Prostate gland (tissue), 2 donors: ENCODE measurements at regions not wholly inside any gene's neighbourhood (a gene's known extent, or its start where the extent isn't known, plus 50 kb on each side); places are given as distances from the start of the nearest gene placed in this dataset.

Experiments used
- DNase-seq: peaks from one replicate; pipeline ENCODE4 v3.0.0-alpha.2; 2019; ENCODE audit warnings: low spot score
- H3K27ac ChIP-seq, 2 donors: fragments of 200-600 bp; sonication (generic); 2 replicates each; pipeline ENCODE4 v1.5.1; 2017 to 2019
- H3K27me3 ChIP-seq: fragments of 200-600 bp; sonication (generic); replicated peaks from 2 replicates; pipeline ENCODE4 v1.5.1; 2019; ENCODE audit not compliant: insufficient read depth
- H3K36me3 ChIP-seq, 2 donors: fragments of 200-600 bp; sonication (generic); 1 replicate in 1 of 2; 2 replicates in 1 of 2; pipeline versions ENCODE4 v1.5.1 to v1.8.1; 2017 to 2019
- H3K4me1 ChIP-seq: fragments of 200-600 bp; sonication (generic); replicated peaks from 2 replicates; pipeline ENCODE4 v1.5.1; 2019
- H3K4me3 ChIP-seq, 2 donors: fragments of 200-600 bp; sonication (generic); 2 replicates each; pipeline ENCODE4 v1.5.1; 2017 to 2019
- H3K9me3 ChIP-seq: fragments of 200-600 bp; sonication (generic); 2 replicates; pipeline ENCODE4 v1.5.1; 2017
- POLR2A ChIP-seq: fragments of 450-650 bp; IDR thresholded peaks from one replicate; pipeline ENCODE4 v1.6.1; 2016; ENCODE audit warnings: antibody characterized with exemption, mild to moderate bottlenecking
- POLR2AphosphoS5 ChIP-seq: sonication (generic); formaldehyde crosslinking; IDR thresholded peaks from one replicate; pipeline ENCODE4 v1.6.1; 2017; ENCODE audit warnings: antibody characterized with exemption
- WGBS: methylation state at CpG from one replicate; pipeline ENCODE4 v1.1.5; 2018; 5-methylcytosine and 5-hydroxymethylcytosine counted together
- intact Hi-C: fragments of 100-400 bp; cut with DNase I; formaldehyde crosslinking; loops from one replicate; pipeline ENCODE4 v1.14.2; 2022
- TF ChIP-seq, protein P1 (sequence below), 4 experiments: fragments of 200-600 bp in 2 of 4; fragments of 450-650 bp in 2 of 4; sonication (generic) in 2 of 4; IDR thresholded peaks; 1 replicate in 3 of 4; 2 replicates in 1 of 4; pipeline ENCODE4 v1.5.1; 2016 to 2019; ENCODE audit warnings: antibody characterized with exemption in 4 of 4, mild to moderate bottlenecking in 2 of 4, moderate library complexity in 2 of 4

DNA sequence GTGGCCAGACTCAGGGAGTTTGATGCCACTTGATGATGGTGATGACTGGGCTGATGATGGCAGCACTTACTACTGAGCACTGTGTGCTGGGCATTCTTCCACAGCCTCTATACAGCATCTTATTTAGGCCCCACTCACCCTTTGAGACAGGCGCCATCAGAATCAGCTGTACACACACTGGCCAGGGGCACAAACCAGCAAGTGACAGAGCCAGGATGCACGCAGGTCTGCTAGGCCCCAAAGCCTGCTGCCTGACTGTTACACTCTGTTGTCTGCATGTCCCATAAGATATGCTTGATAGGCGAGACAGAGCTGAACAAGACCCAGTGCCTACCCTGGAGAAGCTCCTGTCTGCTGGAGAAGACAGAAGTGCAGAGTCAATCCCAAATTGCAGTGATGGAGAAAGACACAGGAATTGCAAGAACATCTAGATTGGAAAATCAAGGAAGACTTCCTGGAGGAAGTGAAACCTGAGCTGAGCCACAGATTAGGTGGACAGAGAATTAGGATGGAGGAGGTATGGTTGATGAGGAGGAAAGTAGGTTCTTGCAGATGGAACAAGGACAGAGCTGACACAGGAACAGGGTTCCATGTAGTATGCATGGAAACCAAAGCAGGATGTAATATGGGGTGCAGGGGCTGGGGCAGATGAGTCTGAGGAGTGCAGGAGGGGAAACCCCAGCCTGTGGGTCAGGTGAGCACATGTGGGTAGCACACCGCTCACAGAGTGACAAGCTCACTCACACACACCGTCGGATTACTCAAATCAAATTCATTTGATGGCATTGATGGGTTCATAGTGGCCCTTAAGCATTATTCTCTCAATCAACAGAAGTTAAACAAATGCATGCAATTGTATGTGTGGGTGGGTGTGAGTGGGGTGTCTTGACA, 117.3 kb downstream of the BEGAIN start:
- no peaks in the 10 kb centered on the region for H3K4me1 ChIP-seq
- H3K27ac ChIP-seq, result no peak overlapping the region
- TF ChIP-seq POLR2AphosphoS5 (no peak), POLR2A (no peak)
- TF ChIP-seq, protein P1, sequence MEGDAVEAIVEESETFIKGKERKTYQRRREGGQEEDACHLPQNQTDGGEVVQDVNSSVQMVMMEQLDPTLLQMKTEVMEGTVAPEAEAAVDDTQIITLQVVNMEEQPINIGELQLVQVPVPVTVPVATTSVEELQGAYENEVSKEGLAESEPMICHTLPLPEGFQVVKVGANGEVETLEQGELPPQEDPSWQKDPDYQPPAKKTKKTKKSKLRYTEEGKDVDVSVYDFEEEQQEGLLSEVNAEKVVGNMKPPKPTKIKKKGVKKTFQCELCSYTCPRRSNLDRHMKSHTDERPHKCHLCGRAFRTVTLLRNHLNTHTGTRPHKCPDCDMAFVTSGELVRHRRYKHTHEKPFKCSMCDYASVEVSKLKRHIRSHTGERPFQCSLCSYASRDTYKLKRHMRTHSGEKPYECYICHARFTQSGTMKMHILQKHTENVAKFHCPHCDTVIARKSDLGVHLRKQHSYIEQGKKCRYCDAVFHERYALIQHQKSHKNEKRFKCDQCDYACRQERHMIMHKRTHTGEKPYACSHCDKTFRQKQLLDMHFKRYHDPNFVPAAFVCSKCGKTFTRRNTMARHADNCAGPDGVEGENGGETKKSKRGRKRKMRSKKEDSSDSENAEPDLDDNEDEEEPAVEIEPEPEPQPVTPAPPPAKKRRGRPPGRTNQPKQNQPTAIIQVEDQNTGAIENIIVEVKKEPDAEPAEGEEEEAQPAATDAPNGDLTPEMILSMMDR (IDR thresholded peaks at IDR 0.05), result no peak
- H3K9me3 ChIP-seq, result no peaks in the 10 kb centered on the region
- WGBS, result 97% methylated on average over 6 of the region's 6 CpGs
- intact Hi-C loops, result no loop called here
- H3K4me3 ChIP-seq, result no peak overlapping the region
- no peaks in the 10 kb centered on the region for H3K27me3 ChIP-seq
- no peaks in the 10 kb centered on the region for H3K36me3 ChIP-seq
- DNase-seq, result no peak

GRCh38 chr14:100470523-100470897, 116.7 kb downstream of the BEGAIN start:
- H3K4me1 ChIP-seq, result no peaks in the 10 kb centered on the region
- H3K36me3 ChIP-seq, result no peaks in the 10 kb centered on the region
- DNase-seq, result no peak
- intact Hi-C loops, result no loop called here
- WGBS, result 89% methylated on average over 2 of the region's 2 CpGs
- TF ChIP-seq, protein P1 (IDR thresholded peaks at IDR 0.05), result no peak
- no peak for TF ChIP-seq POLR2A
- no peak for TF ChIP-seq POLR2AphosphoS5
- H3K27me3 ChIP-seq, result no peaks in the 10 kb centered on the region
- H3K27ac ChIP-seq, result no peak overlapping the region
- H3K4me3 ChIP-seq, result no peak overlapping the region
- no peaks in the 10 kb centered on the region for H3K9me3 ChIP-seq

DNA sequence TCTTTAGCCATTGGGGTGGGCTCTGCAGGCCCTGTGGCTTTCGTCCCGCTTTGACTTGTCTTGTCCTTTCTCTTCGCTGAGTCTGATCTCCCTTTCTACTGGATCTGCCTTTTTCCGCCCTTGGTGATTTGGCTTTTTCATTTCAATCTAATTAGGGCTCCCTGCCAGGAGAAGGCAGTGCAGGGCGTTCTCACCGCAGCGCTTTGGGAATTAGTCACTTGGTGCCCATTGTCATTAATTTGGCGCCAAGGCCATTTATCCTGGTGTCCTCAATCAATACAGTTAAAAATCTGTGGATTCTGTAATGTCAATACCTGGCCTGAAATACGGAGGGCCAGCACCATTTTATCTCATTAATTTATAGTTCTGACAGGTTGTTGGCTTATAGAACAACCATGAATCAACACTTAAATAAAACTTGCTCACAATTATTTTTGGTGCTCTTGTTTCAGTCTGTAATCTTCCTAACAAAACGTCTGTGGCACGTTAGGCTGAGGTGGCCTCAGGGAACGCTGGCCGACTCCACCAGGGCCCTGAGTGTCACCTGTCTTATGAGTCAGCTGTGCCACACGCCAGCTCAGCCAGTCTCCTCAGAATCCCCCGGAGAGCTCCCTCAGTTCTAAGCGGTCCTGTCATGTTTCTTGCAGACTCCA, 115.7 kb downstream of the BEGAIN start:
- intact Hi-C loops, result no loop called here
- TF ChIP-seq, protein P1 (IDR thresholded peaks at IDR 0.05), result no peak
- TF ChIP-seq POLR2A, result no peak
- TF ChIP-seq POLR2AphosphoS5, result no peak
- Histone ChIP-seq H3K27me3 (no peaks in the 10 kb centered on the region), H3K9me3 (no peaks in the 10 kb centered on the region), H3K4me1 (no peaks in the 10 kb centered on the region), H3K4me3 (no peak overlapping the region), H3K36me3 (no peaks in the 10 kb centered on the region), H3K27ac (no peak overlapping the region)
- DNase-seq, result no peak
- 43% methylated on average over 16 of the region's 16 CpGs for WGBS

GRCh38 chr14:100472094-100472455, 115.1 kb downstream of the BEGAIN start:
- TF ChIP-seq POLR2A, result no peak
- TF ChIP-seq, protein P1 (IDR thresholded peaks at IDR 0.05), result no peak
- intact Hi-C loops, result no loop called here
- H3K27ac ChIP-seq, result no peak overlapping the region
- H3K27me3 ChIP-seq, result no peaks in the 10 kb centered on the region
- no peak for DNase-seq
- H3K4me1 ChIP-seq, result no peaks in the 10 kb centered on the region
- no peaks in the 10 kb centered on the region for H3K9me3 ChIP-seq
- 59% methylated on average over 7 of the region's 7 CpGs for WGBS
- no peak overlapping the region for H3K4me3 ChIP-seq
- H3K36me3 ChIP-seq, result no peaks in the 10 kb centered on the region

DNA sequence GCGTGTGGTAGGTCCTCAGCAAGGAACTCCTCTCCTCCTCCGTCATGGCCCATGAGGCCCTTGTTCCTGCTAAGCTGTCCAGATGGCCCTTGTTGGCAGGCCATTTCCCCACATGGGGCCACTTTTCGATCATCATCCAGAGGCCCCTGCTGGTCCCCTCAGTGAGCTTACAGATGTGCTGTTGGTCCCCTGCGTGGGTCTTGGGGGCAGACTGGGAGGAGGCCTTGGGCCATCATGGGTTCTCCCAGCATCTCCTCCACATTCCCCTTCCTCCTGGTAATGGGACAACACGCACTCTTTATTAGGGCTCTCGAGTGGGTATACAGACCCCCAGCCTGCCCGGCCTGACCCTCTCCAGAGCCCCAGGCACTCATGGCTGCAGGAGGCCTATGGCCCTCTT, 114.7 kb downstream of the BEGAIN start:
- intact Hi-C loops, result no loop called here
- Histone ChIP-seq H3K27ac (no peak overlapping the region), H3K36me3 (no peaks in the 10 kb centered on the region), H3K4me1 (no peaks in the 10 kb centered on the region), H3K27me3 (no peaks in the 10 kb centered on the region), H3K9me3 (no peaks in the 10 kb centered on the region), H3K4me3 (no peak overlapping the region)
- DNase-seq, result no peak
- TF ChIP-seq, protein P1 (IDR thresholded peaks at IDR 0.05), result no peak
- TF ChIP-seq POLR2A, result no peak
- WGBS, result 98% methylated on average over 7 of the region's 7 CpGs
